ENCODE measurements at regions not wholly inside any gene's neighbourhood (a gene's known extent, or its start where the extent isn't known, plus 50 kb on each side); places are given as distances from the start of the nearest gene placed in this dataset.

DNA sequence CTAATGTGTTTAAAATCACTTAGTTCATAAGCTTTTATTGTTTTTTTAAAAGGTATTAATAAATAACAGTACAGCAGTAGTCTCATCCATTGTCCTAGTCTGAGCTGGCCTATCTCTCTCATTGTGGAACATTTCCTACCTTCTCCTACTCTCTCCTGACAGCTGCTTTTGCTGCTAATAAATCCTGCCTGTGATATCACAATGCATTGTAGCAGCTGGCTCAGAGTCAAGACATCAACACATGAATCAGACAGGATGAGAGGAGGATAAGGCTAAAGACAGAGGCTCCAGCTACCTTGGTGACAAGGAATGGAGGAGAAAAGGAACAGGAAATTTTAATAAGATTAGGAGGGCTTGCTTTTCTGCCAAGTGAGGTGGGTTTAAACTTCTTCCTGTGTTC lies 626.1 kb downstream of the HS3ST4 start:
- intact Hi-C loops (cut with micrococcal nuclease; ENCODE audit: unreplicated experiment) = no loop called here
- no peak for TF ChIP-seq EZH2phosphoT487 (IDR thresholded peaks at IDR 0.05; ENCODE audit: borderline replicate concordance, low read depth, low read length)
- TF ChIP-seq, protein P1, sequence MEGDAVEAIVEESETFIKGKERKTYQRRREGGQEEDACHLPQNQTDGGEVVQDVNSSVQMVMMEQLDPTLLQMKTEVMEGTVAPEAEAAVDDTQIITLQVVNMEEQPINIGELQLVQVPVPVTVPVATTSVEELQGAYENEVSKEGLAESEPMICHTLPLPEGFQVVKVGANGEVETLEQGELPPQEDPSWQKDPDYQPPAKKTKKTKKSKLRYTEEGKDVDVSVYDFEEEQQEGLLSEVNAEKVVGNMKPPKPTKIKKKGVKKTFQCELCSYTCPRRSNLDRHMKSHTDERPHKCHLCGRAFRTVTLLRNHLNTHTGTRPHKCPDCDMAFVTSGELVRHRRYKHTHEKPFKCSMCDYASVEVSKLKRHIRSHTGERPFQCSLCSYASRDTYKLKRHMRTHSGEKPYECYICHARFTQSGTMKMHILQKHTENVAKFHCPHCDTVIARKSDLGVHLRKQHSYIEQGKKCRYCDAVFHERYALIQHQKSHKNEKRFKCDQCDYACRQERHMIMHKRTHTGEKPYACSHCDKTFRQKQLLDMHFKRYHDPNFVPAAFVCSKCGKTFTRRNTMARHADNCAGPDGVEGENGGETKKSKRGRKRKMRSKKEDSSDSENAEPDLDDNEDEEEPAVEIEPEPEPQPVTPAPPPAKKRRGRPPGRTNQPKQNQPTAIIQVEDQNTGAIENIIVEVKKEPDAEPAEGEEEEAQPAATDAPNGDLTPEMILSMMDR (conservative IDR thresholded peaks at IDR 0.05; ENCODE audit: low read length) = no peak

DNA sequence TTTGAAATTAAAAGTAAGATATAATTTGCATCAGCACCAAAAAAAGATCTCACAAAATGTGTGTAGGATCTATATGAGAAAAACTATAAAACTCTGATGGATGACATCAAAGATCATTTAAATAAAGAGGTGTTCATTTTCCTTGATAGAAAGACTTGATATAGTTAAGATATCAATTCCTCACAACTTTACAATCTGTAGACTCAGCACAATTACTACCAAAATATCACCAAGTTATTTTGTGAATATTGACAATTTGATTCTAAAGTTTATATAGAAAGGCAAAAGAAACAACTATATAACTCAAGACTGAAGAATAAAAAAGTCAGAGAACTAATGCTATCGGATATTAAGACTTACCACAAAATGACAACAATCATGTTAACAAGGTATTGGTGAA lies 638.9 kb downstream of the HS3ST4 start:
- H4K20me1 ChIP-seq (ENCODE audit: insufficient read depth, low read length) = no peaks in the 10 kb centered on the region
- no peak for TF ChIP-seq EZH2phosphoT487 (IDR thresholded peaks at IDR 0.05; ENCODE audit: borderline replicate concordance, low read depth, low read length)
- TF ChIP-seq, protein P1 (conservative IDR thresholded peaks at IDR 0.05; ENCODE audit: low read length) = no peak
- H3K4me1 ChIP-seq (ENCODE audit: insufficient read depth, low read length, poor library complexity, severe bottlenecking) = no peaks in the 10 kb centered on the region
- no peaks in the 10 kb centered on the region for H3K36me3 ChIP-seq (ENCODE audit: insufficient read depth, low read length)
- no peak for DNase-seq (ENCODE audit: low spot score)
- ChIA-PET POLR2A (no interaction called here), CTCF (ENCODE audit: unreplicated experiment) (no interaction called here)
- no peaks in the 10 kb centered on the region for H3K79me2 ChIP-seq (ENCODE audit: insufficient read depth, low read depth, low read length)
- H3K9me2 ChIP-seq (ENCODE audit: insufficient read depth, low read length) = no peaks in the 10 kb centered on the region
- no peak overlapping the region for H2AFZ ChIP-seq (ENCODE audit: low read length)
- no TSS peak for BruUV-seq (replicated peaks)
- no peak overlapping the region for H3K27ac ChIP-seq (ENCODE audit: low read depth, low read length, poor library complexity, severe bottlenecking)
- 0 out of 2 replicates have a peak, but pooled peaks cover 5% of the 10 kb centered on the region for H3K9me3 ChIP-seq (ENCODE audit: low read length)
- no peak overlapping the region for H3K4me3 ChIP-seq (ENCODE audit: low read depth, low read length, poor library complexity, severe bottlenecking)
- intact Hi-C loops (cut with micrococcal nuclease; ENCODE audit: unreplicated experiment) = no loop called here
- H3K4me2 ChIP-seq (ENCODE audit: low read length) = no peak overlapping the region

More for the DNA sequence above, 626.1 kb downstream of the HS3ST4 start:
- Histone ChIP-seq H3K79me2 (ENCODE audit: insufficient read depth, low read depth, low read length) (no peaks in the 10 kb centered on the region), H3K4me2 (ENCODE audit: low read length) (no peak overlapping the region), H3K4me3 (ENCODE audit: low read depth, low read length, poor library complexity, severe bottlenecking) (no peak overlapping the region), H2AFZ (ENCODE audit: low read length) (no peak overlapping the region), H3K36me3 (ENCODE audit: insufficient read depth, low read length) (no peaks in the 10 kb centered on the region), H3K9me2 (ENCODE audit: insufficient read depth, low read length) (no peaks in the 10 kb centered on the region), H3K27ac (ENCODE audit: low read depth, low read length, poor library complexity, severe bottlenecking) (no peak overlapping the region), H3K9me3 (ENCODE audit: low read length) (no peaks in the 10 kb centered on the region), H3K4me1 (ENCODE audit: insufficient read depth, low read length, poor library complexity, severe bottlenecking) (no peaks in the 10 kb centered on the region), H4K20me1 (ENCODE audit: insufficient read depth, low read length) (no peaks in the 10 kb centered on the region)
- ChIA-PET POLR2A (no interaction called here), CTCF (ENCODE audit: unreplicated experiment) (no interaction called here)
- no TSS peak for BruUV-seq (replicated peaks)
- DNase-seq (ENCODE audit: low spot score) = no peak

DNA sequence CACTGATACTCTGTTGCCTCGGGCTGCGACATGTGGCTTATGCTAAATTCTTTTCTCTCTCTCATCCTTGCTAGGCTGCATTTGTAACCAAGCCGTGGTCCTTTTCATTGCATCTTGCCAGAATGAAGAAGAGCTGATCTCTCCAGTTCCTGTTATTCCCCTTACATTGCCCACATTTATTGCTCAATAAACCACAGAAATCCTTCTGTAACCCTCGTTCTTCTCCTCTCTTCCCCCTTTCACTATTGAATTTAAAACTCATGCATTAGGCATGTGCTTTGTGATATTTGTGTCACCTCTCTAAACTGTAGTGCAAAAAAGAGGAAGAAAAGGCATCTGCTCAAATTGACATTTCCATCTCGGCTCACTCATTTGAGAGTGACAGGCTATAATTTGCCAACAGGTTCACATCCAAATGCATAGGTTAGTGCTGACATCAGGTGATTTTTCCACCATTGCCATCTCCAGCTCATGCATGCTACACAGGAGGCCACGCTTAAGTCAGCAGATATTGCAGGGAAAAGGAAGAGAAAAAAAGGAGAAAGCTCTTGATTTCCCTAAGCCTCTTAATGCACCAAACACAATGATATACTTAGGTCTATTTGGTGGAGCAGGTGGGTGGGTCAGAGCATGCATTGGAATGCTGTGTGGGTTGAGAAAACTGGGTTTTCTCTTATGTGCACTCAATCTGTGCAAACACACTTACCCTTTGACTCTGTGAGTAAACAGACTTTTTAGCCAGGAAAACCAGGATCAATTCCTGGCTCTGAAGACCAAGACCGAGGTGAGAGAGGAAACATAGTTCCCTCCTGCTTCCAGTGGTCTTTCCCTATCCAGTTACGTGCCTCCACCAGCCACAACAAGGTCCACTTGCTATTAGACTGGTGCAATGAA lies 642.7 kb downstream of the HS3ST4 start:
- no peak overlapping the region for H3K4me3 ChIP-seq (ENCODE audit: low read depth, low read length, poor library complexity, severe bottlenecking)
- BruUV-seq (replicated peaks) = no TSS peak
- TF ChIP-seq, protein P1 (conservative IDR thresholded peaks at IDR 0.05; ENCODE audit: low read length) = no peak
- no peak for TF ChIP-seq EZH2phosphoT487 (IDR thresholded peaks at IDR 0.05; ENCODE audit: borderline replicate concordance, low read depth, low read length)
- H3K36me3 ChIP-seq (ENCODE audit: insufficient read depth, low read length) = no peaks in the 10 kb centered on the region
- no peaks in the 10 kb centered on the region for H3K79me2 ChIP-seq (ENCODE audit: insufficient read depth, low read depth, low read length)
- H3K9me2 ChIP-seq (ENCODE audit: insufficient read depth, low read length) = no peaks in the 10 kb centered on the region
- H3K9me3 ChIP-seq (ENCODE audit: low read length) = 0 out of 2 replicates have a peak, but pooled peaks cover 2% of the 10 kb centered on the region
- DNase-seq (ENCODE audit: low spot score) = no peak
- intact Hi-C loops (cut with micrococcal nuclease; ENCODE audit: unreplicated experiment) = no loop called here
- CTCF ChIA-PET (ENCODE audit: unreplicated experiment) = no interaction called here
- H3K27ac ChIP-seq (ENCODE audit: low read depth, low read length, poor library complexity, severe bottlenecking) = no peak overlapping the region
- no peaks in the 10 kb centered on the region for H3K4me1 ChIP-seq (ENCODE audit: insufficient read depth, low read length, poor library complexity, severe bottlenecking)
- H4K20me1 ChIP-seq (ENCODE audit: insufficient read depth, low read length) = no peaks in the 10 kb centered on the region
- H2AFZ ChIP-seq (ENCODE audit: low read length) = no peak overlapping the region
- no peak overlapping the region for H3K4me2 ChIP-seq (ENCODE audit: low read length)
- POLR2A ChIA-PET = no interaction called here
